ENCODE measurements at regions not wholly inside any gene's neighbourhood (a gene's known extent, or its start where the extent isn't known, plus 50 kb on each side); places are given as distances from the start of the nearest gene placed in this dataset.

DNA sequence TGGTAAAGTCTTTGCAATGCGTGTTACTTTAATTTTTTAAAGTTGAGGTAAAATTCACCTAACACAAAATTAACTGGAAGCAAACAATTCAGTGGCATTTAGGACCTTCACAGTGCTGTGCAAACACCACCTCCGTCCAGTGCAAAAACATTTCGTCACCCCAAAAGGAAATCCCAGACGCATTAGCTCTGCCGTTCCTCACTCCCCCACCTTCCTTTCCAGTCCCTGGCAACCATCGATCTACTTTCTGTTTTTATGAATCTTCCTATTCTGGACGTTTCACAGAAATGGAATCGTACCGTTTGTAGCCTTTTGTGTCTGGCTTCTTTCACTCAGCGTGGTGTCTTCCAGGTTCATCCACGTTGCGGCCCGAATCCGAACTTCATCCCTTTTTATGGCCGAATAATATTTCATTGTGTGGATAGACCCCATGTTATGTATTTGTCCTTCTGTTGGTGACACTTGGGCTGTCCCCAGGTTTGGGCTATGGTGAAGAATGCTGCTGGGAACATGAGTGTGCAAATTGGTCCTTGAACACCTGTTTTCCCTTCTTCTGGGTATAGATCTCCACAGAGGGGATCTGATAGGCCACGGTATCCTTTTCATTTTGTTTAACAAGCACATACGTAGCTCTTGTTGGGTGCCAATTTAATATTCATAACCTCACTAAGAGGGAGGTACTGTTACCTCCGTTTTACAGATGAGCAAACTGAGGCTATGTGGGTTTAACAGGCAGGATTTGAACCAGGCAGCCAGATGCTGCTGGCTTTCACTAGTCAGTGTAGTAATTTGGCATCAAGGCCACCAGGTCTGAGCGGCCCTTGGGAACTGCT, 232.0 kb upstream of the GSE1 start:
- Histone ChIP-seq H3K36me3 (replicated peaks; ENCODE audit: insufficient read depth, low read depth) (no peaks in the 10 kb centered on the region), H3K27me3 (no peaks in the 10 kb centered on the region), H3K27ac (peak overlapping the region; percentile 57)

GRCh38 chr16:85381738-85382592, 231.2 kb upstream of the GSE1 start:
- H2AFZ ChIP-seq = no peak overlapping the region
- no peaks in the 10 kb centered on the region for H4K20me1 ChIP-seq (ENCODE audit: insufficient read depth, poor library complexity, severe bottlenecking)

More for the DNA sequence above, 232.0 kb upstream of the GSE1 start:
- no peaks in the 10 kb centered on the region for H4K20me1 ChIP-seq (ENCODE audit: insufficient read depth, poor library complexity, severe bottlenecking)
- WGBS (ENCODE audit: low lambda C conversion rate, missing lambda C conversion rate) = 78% methylated on average over 19 of the region's 19 CpGs
- H3K9me3 ChIP-seq (ENCODE audit: low read depth) = no peaks in the 10 kb centered on the region
- no peak overlapping the region for H2AFZ ChIP-seq
- H3K4me1 ChIP-seq (ENCODE audit: insufficient read depth) = peaks cover 42% of the 10 kb centered on the region
- DNase-seq (ENCODE audit: low spot score) = no peak
- no peaks in the 10 kb centered on the region for H3K9me2 ChIP-seq (replicated peaks; ENCODE audit: insufficient read depth)
- TF ChIP-seq, protein P1, sequence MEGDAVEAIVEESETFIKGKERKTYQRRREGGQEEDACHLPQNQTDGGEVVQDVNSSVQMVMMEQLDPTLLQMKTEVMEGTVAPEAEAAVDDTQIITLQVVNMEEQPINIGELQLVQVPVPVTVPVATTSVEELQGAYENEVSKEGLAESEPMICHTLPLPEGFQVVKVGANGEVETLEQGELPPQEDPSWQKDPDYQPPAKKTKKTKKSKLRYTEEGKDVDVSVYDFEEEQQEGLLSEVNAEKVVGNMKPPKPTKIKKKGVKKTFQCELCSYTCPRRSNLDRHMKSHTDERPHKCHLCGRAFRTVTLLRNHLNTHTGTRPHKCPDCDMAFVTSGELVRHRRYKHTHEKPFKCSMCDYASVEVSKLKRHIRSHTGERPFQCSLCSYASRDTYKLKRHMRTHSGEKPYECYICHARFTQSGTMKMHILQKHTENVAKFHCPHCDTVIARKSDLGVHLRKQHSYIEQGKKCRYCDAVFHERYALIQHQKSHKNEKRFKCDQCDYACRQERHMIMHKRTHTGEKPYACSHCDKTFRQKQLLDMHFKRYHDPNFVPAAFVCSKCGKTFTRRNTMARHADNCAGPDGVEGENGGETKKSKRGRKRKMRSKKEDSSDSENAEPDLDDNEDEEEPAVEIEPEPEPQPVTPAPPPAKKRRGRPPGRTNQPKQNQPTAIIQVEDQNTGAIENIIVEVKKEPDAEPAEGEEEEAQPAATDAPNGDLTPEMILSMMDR (IDR thresholded peaks at IDR 0.05; ENCODE audit: poor library complexity) = no peak
- TF ChIP-seq EZH2 (IDR thresholded peaks at IDR 0.05; ENCODE audit: borderline replicate concordance) (no peak), EZH2phosphoT487 (IDR thresholded peaks at IDR 0.05; ENCODE audit: low read depth, severe bottlenecking, unreplicated experiment) (no peak)
- H3K79me2 ChIP-seq = no peaks in the 10 kb centered on the region
- H3K4me2 ChIP-seq = peak overlapping the region; percentile 54
- no peak overlapping the region for H3K4me3 ChIP-seq

GRCh38 chr16:85382717-85383118, 230.4 kb upstream of the GSE1 start:
- H2AFZ ChIP-seq = no peak overlapping the region
- no peak for DNase-seq (ENCODE audit: low spot score)
- no peaks in the 10 kb centered on the region for H3K9me3 ChIP-seq (ENCODE audit: low read depth)
- no peak overlapping the region for H3K4me2 ChIP-seq
- no peaks in the 10 kb centered on the region for H3K79me2 ChIP-seq
- H3K27me3 ChIP-seq = no peaks in the 10 kb centered on the region
- H3K4me1 ChIP-seq (ENCODE audit: insufficient read depth) = peaks cover 29% of the 10 kb centered on the region
- H4K20me1 ChIP-seq (ENCODE audit: insufficient read depth, poor library complexity, severe bottlenecking) = no peaks in the 10 kb centered on the region
- no peaks in the 10 kb centered on the region for H3K36me3 ChIP-seq (replicated peaks; ENCODE audit: insufficient read depth, low read depth)
- WGBS (ENCODE audit: low lambda C conversion rate, missing lambda C conversion rate) = 97% methylated on average over 11 of the region's 11 CpGs
- no peaks in the 10 kb centered on the region for H3K9me2 ChIP-seq (replicated peaks; ENCODE audit: insufficient read depth)
- TF ChIP-seq EZH2 (IDR thresholded peaks at IDR 0.05; ENCODE audit: borderline replicate concordance) (no peak), EZH2phosphoT487 (IDR thresholded peaks at IDR 0.05; ENCODE audit: low read depth, severe bottlenecking, unreplicated experiment) (no peak)
- TF ChIP-seq, protein P1 (IDR thresholded peaks at IDR 0.05; ENCODE audit: poor library complexity) = no peak
- H3K27ac ChIP-seq = no peak overlapping the region
- no peak overlapping the region for H3K4me3 ChIP-seq

More at GRCh38 chr16:85381738-85382592, 231.2 kb upstream of the GSE1 start:
- Histone ChIP-seq H3K4me1 (ENCODE audit: insufficient read depth) (peaks cover 37% of the 10 kb centered on the region), H3K4me2 (peak overlapping the region; percentile 54), H3K4me3 (no peak overlapping the region), H3K36me3 (replicated peaks; ENCODE audit: insufficient read depth, low read depth) (no peaks in the 10 kb centered on the region), H3K27ac (peak overlapping the region; percentile 57), H3K9me3 (ENCODE audit: low read depth) (no peaks in the 10 kb centered on the region), H3K9me2 (replicated peaks; ENCODE audit: insufficient read depth) (no peaks in the 10 kb centered on the region), H3K79me2 (no peaks in the 10 kb centered on the region), H3K27me3 (no peaks in the 10 kb centered on the region)
- no peak for DNase-seq (ENCODE audit: low spot score)
- TF ChIP-seq EZH2phosphoT487 (IDR thresholded peaks at IDR 0.05; ENCODE audit: low read depth, severe bottlenecking, unreplicated experiment) (no peak), EZH2 (IDR thresholded peaks at IDR 0.05; ENCODE audit: borderline replicate concordance) (no peak)
- TF ChIP-seq, protein P1 (IDR thresholded peaks at IDR 0.05; ENCODE audit: poor library complexity) = no peak
- WGBS (ENCODE audit: low lambda C conversion rate, missing lambda C conversion rate) = 43% methylated on average over 18 of the region's 26 CpGs

Data from hepatocyte (in vitro differentiated cells).